Thymus (tissue), 11 donors: ENCODE measurements at regions not wholly inside any gene's neighbourhood (a gene's known extent, or its start where the extent isn't known, plus 50 kb on each side); places are given as distances from the start of the nearest gene placed in this dataset.

Experiments
- DNase-seq, 9 donors: peaks; one replicate each; pipeline ENCODE4 v3.0.0-alpha.2; 2013; ENCODE audit warnings: low spot score in 9 of 9, low read depth in 6 of 9, missing footprints in 1 of 9
- H3K27ac ChIP-seq, 2 donors: one replicate each; pipeline ENCODE4 v1.5.1; 2013; ENCODE audit warnings: control low read depth in 1 of 2, low read depth in 1 of 2, low read length in 1 of 2, mild to moderate bottlenecking in 1 of 2, moderate library complexity in 1 of 2
- H3K27me3 ChIP-seq, 2 donors: one replicate each; pipeline ENCODE4 v1.5.1; 2013; ENCODE audit warnings: low read length in 1 of 2; ENCODE audit not compliant: control insufficient read depth in 2 of 2, insufficient read depth in 1 of 2
- H3K36me3 ChIP-seq, 2 donors: one replicate each; pipeline ENCODE4 v1.5.1; 2013; ENCODE audit warnings: low read length in 1 of 2, mild to moderate bottlenecking in 1 of 2, moderate library complexity in 1 of 2; ENCODE audit not compliant: control insufficient read depth in 2 of 2, insufficient read depth in 2 of 2
- H3K4me1 ChIP-seq, 2 donors: one replicate each; pipeline ENCODE4 v1.5.1; 2013; ENCODE audit warnings: low read length in 2 of 2; ENCODE audit not compliant: control insufficient read depth in 2 of 2, insufficient read depth in 2 of 2
- H3K4me3 ChIP-seq, 2 donors: one replicate each; pipeline ENCODE4 v1.5.1; 2013; ENCODE audit warnings: low read length in 2 of 2, control low read depth in 1 of 2, mild to moderate bottlenecking in 1 of 2
- H3K9me3 ChIP-seq, 2 donors: one replicate each; pipeline ENCODE4 v1.5.1; 2013; ENCODE audit warnings: low read length in 1 of 2, mild to moderate bottlenecking in 1 of 2; ENCODE audit not compliant: control insufficient read depth in 2 of 2, insufficient read depth in 1 of 2
- WGBS: extraction: QIAGEN DNeasy Blood & Tissue Kit; methylation state at CpG from one replicate; pipeline ENCODE4 v1.1.7; 2013; 5-methylcytosine and 5-hydroxymethylcytosine counted together
- donor health status: healthy.

DNA sequence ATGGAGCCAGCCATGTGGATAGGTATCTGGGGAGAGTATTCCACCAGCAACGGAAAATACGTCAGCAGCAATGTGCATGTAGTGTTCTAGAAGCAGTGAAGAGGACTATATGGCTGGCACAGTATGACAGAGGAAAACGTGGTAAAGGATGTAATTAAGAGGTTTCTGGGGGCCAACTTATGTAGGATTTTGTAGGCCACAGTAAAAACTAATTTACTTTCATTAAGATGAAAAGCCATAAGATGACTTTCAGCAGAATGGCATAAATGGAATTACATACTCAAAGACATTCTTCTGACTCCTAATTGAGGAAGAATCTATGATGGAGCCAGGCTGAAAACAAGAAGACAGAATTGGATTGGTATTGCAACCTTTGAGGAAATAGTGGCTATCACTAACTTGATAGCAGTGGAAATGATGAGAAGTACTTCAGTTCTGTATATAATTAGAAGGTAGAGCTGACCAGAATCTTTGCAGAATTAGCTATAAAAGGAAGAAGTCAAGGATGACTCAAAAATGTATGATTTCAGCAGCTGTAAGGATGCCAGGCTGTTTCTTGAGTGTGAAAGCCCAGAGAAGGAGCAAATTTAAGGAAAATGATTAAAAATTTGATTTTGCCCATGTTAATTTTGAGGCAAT, 156.7 kb downstream of the MBL2 start:
- Histone ChIP-seq H3K36me3 (no peaks in the 10 kb centered on the region), H3K9me3 (no peaks in the 10 kb centered on the region), H3K27ac (no peak overlapping the region), H3K4me1 (no peaks in the 10 kb centered on the region), H3K27me3 (no peaks in the 10 kb centered on the region), H3K4me3 (no peak overlapping the region)
- no peak for DNase-seq
- 93% methylated on average over 3 of the region's 3 CpGs for WGBS

GRCh38 chr10:52616395-52616764, 156.2 kb downstream of the MBL2 start:
- H3K4me1 ChIP-seq, result no peaks in the 10 kb centered on the region
- no peaks in the 10 kb centered on the region for H3K36me3 ChIP-seq
- H3K4me3 ChIP-seq, result no peak overlapping the region
- no peaks in the 10 kb centered on the region for H3K27me3 ChIP-seq
- DNase-seq, result no peak
- no peak overlapping the region for H3K27ac ChIP-seq
- H3K9me3 ChIP-seq, result no peaks in the 10 kb centered on the region
- 63% methylated on average over 1 of the region's 1 CpG for WGBS

DNA sequence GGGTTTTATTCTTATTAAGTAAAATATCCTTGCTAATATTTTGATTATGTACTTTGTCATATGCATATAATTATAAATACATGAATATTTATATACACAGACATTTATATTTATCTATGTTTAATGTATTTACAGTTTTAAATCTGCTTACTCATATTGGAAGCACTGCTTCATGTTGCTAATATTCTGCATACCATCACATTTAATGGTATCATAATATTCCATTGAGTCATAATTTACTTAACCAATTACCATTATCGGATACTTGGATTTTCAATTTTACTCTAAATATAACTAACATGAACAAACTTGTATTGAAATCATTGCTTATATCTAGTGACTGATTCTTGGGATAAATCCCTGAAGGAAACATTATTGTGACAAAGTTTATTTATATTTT, 155.2 kb downstream of the MBL2 start:
- H3K27ac ChIP-seq, result no peak overlapping the region
- H3K4me3 ChIP-seq, result no peak overlapping the region
- no peaks in the 10 kb centered on the region for H3K36me3 ChIP-seq
- no peaks in the 10 kb centered on the region for H3K4me1 ChIP-seq
- WGBS, result 97% methylated on average over 1 of the region's 1 CpG
- no peaks in the 10 kb centered on the region for H3K9me3 ChIP-seq
- H3K27me3 ChIP-seq, result no peaks in the 10 kb centered on the region
- no peak for DNase-seq

DNA sequence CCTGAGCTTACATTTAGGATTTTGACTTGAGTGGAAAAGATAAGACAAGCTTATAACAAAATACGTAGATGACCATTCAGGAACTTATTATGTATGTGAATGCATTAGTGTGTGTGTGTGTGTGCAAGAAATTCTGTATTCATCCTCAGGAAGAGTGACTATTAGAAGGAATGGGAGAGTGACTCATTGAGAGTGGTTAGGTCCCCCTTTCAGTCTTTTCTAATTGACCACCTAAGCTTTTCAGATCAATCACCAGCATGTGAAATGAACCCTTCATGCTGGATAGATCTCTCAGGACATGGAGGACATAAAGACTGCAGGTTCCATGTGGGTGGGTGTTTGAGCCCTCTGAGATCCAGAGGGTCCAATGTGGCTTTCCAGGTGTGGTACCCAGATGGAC, 153.5 kb downstream of the MBL2 start:
- WGBS, result 96% methylated on average over 1 of the region's 1 CpG

DNA sequence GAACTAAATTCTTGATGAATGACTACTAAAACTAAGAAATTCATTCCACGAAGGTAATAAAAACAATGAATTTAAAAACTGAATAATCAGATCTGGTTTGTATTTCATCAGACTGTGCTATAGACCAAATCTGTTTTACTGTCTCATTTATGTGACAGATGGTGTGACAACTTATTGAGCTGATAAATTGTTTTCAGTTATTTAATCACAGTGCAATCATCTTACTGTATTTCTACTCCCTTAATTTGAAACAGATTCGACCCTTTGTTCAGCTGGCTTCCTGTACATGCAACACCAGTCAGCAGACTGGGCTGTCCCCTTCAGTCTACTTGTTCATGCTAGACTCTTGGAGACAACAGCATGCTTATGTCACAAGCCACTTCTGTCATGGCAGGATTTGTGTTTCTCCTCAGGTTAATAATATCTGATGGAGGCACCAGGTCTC, 150.9 kb downstream of the MBL2 start:
- DNase-seq, result no peak
- Histone ChIP-seq H3K27me3 (no peaks in the 10 kb centered on the region), H3K9me3 (no peaks in the 10 kb centered on the region), H3K36me3 (no peaks in the 10 kb centered on the region), H3K27ac (no peak overlapping the region), H3K4me3 (no peak overlapping the region), H3K4me1 (no peaks in the 10 kb centered on the region)
- WGBS, result 82% methylated on average over 2 of the region's 2 CpGs

More for the DNA sequence above, 153.5 kb downstream of the MBL2 start:
- no peaks in the 10 kb centered on the region for H3K4me1 ChIP-seq
- no peak overlapping the region for H3K4me3 ChIP-seq
- H3K27ac ChIP-seq, result no peak overlapping the region
- H3K9me3 ChIP-seq, result no peaks in the 10 kb centered on the region
- no peaks in the 10 kb centered on the region for H3K27me3 ChIP-seq
- DNase-seq, result no peak
- no peaks in the 10 kb centered on the region for H3K36me3 ChIP-seq

DNA sequence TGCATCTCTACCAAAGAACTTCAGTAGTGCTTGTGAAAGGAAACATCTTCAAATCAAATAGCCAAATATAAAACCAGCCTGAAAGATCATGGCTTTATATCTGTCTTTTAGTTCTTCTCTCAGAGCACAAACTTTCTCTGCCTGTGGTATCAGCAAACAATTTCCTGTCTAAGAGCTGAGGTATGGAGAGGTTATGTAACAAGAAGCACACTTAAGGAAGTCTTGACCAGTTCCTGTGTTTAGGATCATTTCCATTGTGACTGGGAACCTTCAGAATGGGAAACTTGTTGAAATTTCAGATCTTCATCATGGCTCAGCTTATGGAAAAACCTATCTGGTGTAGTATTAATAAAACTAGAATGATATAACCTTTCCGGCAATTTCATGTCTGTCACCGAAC, 148.8 kb downstream of the MBL2 start:
- no peaks in the 10 kb centered on the region for H3K4me1 ChIP-seq
- H3K27me3 ChIP-seq, result no peaks in the 10 kb centered on the region
- H3K27ac ChIP-seq, result no peak overlapping the region
- no peaks in the 10 kb centered on the region for H3K36me3 ChIP-seq
- WGBS, result 98% methylated on average over 2 of the region's 2 CpGs
- no peaks in the 10 kb centered on the region for H3K9me3 ChIP-seq
- DNase-seq, result no peak
- no peak overlapping the region for H3K4me3 ChIP-seq

DNA sequence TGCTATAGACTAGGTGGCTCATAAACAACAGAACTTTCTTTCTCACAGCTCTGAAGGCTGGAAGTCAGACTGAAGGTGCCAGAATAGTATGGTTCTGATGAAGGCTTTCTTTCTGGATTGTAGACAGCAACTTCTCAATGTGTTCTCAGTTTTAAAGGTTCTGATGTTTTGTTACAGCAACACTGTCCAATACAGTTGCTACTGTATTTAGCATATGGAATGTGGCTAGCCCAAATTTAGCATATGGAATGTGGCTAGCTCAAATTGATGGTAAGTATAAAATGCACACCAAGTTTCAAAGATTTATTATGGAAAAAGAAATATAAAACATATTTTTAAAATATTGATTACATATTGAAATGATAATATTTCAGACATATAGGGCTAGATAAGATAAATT, 145.3 kb downstream of the MBL2 start:
- Histone ChIP-seq H3K27me3 (no peaks in the 10 kb centered on the region), H3K9me3 (no peaks in the 10 kb centered on the region), H3K27ac (no peak overlapping the region)

DNA sequence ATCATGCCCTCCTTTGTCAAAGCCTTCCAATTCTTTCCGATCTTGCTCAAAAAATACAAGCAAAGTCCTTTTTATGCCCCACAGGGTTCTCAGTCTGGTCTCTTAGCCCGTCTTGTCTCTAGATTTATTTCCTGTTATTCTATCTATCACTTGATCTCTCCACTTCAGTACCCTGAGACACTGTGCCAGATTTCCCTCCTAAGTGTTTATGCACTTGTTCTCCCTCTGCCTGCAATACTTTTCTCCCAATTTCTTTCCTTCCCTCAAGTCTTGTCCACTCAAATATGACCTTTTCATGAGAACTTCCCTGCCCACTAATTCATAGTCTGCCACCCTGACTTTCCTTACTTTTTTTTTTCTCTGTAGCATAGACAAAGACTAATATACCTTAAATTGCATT, 141.4 kb downstream of the MBL2 start:
- H3K4me1 ChIP-seq, result no peaks in the 10 kb centered on the region
- H3K27ac ChIP-seq, result no peak overlapping the region
- no peaks in the 10 kb centered on the region for H3K9me3 ChIP-seq
- no peak for DNase-seq
- H3K4me3 ChIP-seq, result no peak overlapping the region
- H3K27me3 ChIP-seq, result no peaks in the 10 kb centered on the region
- WGBS, result 85% methylated on average over 2 of the region's 2 CpGs
- H3K36me3 ChIP-seq, result no peaks in the 10 kb centered on the region

More for the DNA sequence above, 145.3 kb downstream of the MBL2 start:
- no peak overlapping the region for H3K4me3 ChIP-seq
- no peaks in the 10 kb centered on the region for H3K36me3 ChIP-seq
- no peaks in the 10 kb centered on the region for H3K4me1 ChIP-seq
- no peak for DNase-seq

DNA sequence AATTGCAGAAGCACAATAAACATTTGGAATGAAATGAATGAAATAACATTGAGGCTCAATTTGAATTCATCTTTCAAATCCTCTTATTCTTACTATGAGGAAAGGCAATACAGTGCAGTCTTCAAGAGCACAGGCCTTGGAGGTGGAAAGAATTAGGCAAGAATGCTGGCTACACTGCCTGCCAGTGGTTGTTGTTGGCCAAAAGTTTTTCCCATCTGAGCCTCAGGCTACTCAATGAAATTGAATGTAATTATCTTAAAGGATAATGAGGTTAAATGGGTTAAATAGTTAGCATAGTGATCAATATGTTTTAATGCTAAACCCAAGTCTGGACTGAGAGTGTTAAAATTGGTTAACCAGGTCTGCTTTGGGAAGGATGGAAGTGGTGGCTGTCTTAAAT, 140.9 kb downstream of the MBL2 start:
- H3K9me3 ChIP-seq, result no peaks in the 10 kb centered on the region
- no peaks in the 10 kb centered on the region for H3K36me3 ChIP-seq
- no peaks in the 10 kb centered on the region for H3K4me1 ChIP-seq
- no peak overlapping the region for H3K4me3 ChIP-seq
- no peak for DNase-seq
- no peaks in the 10 kb centered on the region for H3K27me3 ChIP-seq
- no peak overlapping the region for H3K27ac ChIP-seq

DNA sequence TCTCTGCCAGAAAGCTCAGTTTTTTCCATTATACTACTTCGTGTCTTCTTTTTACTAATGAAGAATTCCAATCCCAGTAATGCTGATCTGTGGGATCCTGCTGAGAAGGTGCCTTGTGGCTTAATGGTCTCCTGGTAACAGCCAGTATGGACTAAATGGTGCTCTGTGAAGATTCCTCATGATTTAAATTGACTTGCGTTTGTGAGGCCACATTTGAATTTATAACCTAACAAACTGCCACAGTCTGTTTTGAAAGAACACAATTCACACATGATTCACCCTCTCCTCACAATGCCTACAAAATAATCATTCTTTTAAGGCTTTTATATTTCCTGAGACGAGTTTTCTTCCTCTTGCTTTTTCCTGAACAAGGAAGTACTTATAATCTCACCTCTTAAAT, 140.0 kb downstream of the MBL2 start:
- Histone ChIP-seq H3K4me3 (no peak overlapping the region), H3K9me3 (no peaks in the 10 kb centered on the region), H3K27me3 (no peaks in the 10 kb centered on the region), H3K27ac (no peak overlapping the region), H3K36me3 (no peaks in the 10 kb centered on the region), H3K4me1 (no peaks in the 10 kb centered on the region)
- WGBS, result 78% methylated on average over 3 of the region's 3 CpGs
- no peak for DNase-seq
